Heart left ventricle (tissue), 16 donors: ENCODE measurements at regions not wholly inside any gene's neighbourhood (a gene's known extent, or its start where the extent isn't known, plus 50 kb on each side); places are given as distances from the start of the nearest gene placed in this dataset.

Experiments
- ATAC-seq, 4 donors: fragments of 200-7000 bp; cut with Tn5 transposase; one replicate each; pipeline ENCODE4 v1.9.1; 2020 to 2022; ENCODE audit warnings: moderate library complexity in 4 of 4, mild to moderate bottlenecking in 3 of 4, moderate number of reproducible peaks in 1 of 4
- DNase-seq, 5 donors: peaks; one replicate each; pipeline ENCODE4 v3.0.0-alpha.2; 2020
- H3K27ac ChIP-seq, 12 donors: fragments of 200-600 bp; sonication (generic) in 4 of 12; one replicate each; pipeline versions ENCODE4 v1.5.0 to v1.8.0; 2016 to 2022; ENCODE audit warnings: mild to moderate bottlenecking in 2 of 12
- H3K27me3 ChIP-seq, 9 donors: fragments of 200-600 bp; sonication (generic) in 2 of 9; one replicate each; pipeline versions ENCODE4 v1.5.1 to v1.8.0; 2016 to 2022; ENCODE audit warnings: mild to moderate bottlenecking in 3 of 9
- H3K36me3 ChIP-seq, 9 donors: fragments of 200-600 bp; sonication (generic) in 2 of 9; one replicate each; pipeline versions ENCODE4 v1.5.0 to v1.8.0; 2018 to 2022; ENCODE audit warnings: mild to moderate bottlenecking in 2 of 9
- H3K4me1 ChIP-seq, 12 donors: fragments of 200-600 bp; sonication (generic) in 4 of 12; one replicate each; pipeline versions ENCODE4 v1.5.0 to v1.8.0; 2016 to 2022; ENCODE audit warnings: mild to moderate bottlenecking in 3 of 12
- H3K4me3 ChIP-seq, 12 donors: fragments of 200-600 bp; sonication (generic) in 4 of 12; one replicate each; pipeline versions ENCODE4 v1.5.0 to v1.8.0; 2017 to 2022; ENCODE audit warnings: mild to moderate bottlenecking in 9 of 12, moderate library complexity in 4 of 12
- H3K9me3 ChIP-seq, 12 donors: fragments of 200-600 bp; sonication (generic) in 4 of 12; one replicate each; pipeline versions ENCODE4 v1.5.0 to v1.8.0; 2016 to 2022; ENCODE audit warnings: mild to moderate bottlenecking in 1 of 12
- POLR2A ChIP-seq, 2 donors: fragments of 450-650 bp; IDR thresholded peaks; one replicate each; pipeline ENCODE4 v1.6.1; 2017; ENCODE audit warnings: antibody characterized with exemption in 2 of 2, mild to moderate bottlenecking in 2 of 2, moderate library complexity in 2 of 2
- WGBS, 4 donors: extraction: QIAGEN DNeasy Blood & Tissue Kit in 2 of 4; methylation state at CpG; one replicate each; pipeline versions ENCODE4 v1.1.5 to v1.1.7; 2013 to 2018; 5-methylcytosine and 5-hydroxymethylcytosine counted together
- intact Hi-C, 10 donors: fragments of 100-400 bp; cut with DNase I; formaldehyde crosslinking; loops; one replicate each; pipeline versions ENCODE4 v1.11.1 to v1.14.2; 2022
- TF ChIP-seq, protein P1 (sequence below), 12 donors: fragments of 200-600 bp; sonication (generic) in 4 of 12; IDR thresholded peaks; one replicate each; pipeline versions ENCODE4 v1.5.0 to v1.8.0; 2018 to 2022; ENCODE audit warnings: antibody characterized with exemption in 12 of 12, mild to moderate bottlenecking in 5 of 12
- donor health status: ischemic (EF 13 %, LVEDD 7.1; RV severe dilation, severe dysfunction).
- donor health status: healthy with polysubstance abuse.
- donor health status: DM: no; HTN: yes; CAD: no.
- donor health status: DM: no; HTN: no; CAD: no.
- donor health status: ischemic (EF 25% LVEDD 6.9; RV normal size, moderate dysfunction).
- donor health status: ischemic (EF 25% LVEDD 5.7; RV mildly dilated, moderate dysfunction).
- donor health status: healthy.
- donor health status: DM: yes; HTN: yes; CAD: no.
- donor health status: ischemic (EF 35%, LVEDD 5.7; RV mildly dilated, moderate dysfunction).
- donor health status: nonischemic (EF 11% LVEDD 7.7; RV severe dilation, severe dysfunction).
- donor health status: DM: yes; HTN: yes; CAD: no.
- donor health status: PGD.
- donor health status: ischemic (EF 29% LVEDD 5.4; RV normal size, mild dysfunction).
- donor health status: nonischemic (EF 23%, LVEDD 6.1; RV moderate dilation, normal function).

DNA sequence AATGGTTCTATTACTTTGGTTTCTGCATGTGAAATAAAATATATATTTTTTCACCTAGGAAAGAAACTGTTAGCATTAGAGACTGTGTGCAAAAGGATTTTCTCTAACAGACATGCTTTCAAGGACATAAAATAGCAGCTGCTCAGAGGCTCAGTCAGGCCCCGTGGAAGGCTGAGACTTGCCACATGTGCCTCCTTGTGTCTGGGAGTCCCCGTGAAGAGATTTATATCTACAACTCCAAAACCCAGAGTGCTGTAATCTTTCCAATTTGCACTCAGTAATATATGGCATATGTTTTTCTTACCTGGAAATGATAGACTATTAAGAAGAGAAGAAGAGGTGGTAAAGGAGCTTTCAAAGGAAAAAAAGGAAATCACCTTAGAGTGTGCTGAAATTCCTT lies 371.6 kb upstream of the OBI1 start:
- Histone ChIP-seq H3K9me3 (no peaks in the 10 kb centered on the region), H3K36me3 (no peaks in the 10 kb centered on the region), H3K4me3 (no peak overlapping the region), H3K4me1 (no peaks in the 10 kb centered on the region), H3K27me3 (no peaks in the 10 kb centered on the region), H3K27ac (no peak overlapping the region)
- no peak for DNase-seq
- TF ChIP-seq POLR2A (IDR thresholded peaks at IDR 0.05): no peak
- intact Hi-C loops: no loop called here
- no peak for ATAC-seq
- 58 to 63% (median 59%) methylated on average over 2 of the region's 2 CpGs for whole genome bisulfite sequencing, 4 donors

DNA sequence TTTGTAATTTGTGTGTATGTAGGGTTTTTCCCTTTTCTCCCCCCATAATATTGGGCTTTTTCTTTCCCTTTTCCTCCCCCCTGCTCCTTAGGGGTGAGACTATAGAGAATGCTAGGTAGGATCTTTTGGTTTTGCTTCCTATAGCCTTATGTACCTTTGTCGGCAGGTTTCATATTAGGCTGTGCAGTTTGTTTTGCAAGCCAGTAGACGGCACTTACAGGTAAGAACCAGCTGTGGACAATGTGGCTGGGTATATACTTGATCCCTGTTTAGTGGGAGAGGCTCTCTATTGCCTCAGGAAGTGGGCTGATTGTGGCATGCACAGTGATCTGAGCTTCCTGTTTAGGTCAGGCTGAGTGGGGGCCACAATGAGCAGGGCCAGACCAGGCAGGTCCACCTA lies 359.2 kb upstream of the OBI1 start:
- Histone ChIP-seq H3K9me3 (peaks cover 0 to 42% (median 18%) of the 10 kb centered on the region in 12 donors), H3K36me3 (no peaks in the 10 kb centered on the region), H3K4me3 (no peak overlapping the region), H3K4me1 (no peaks in the 10 kb centered on the region), H3K27ac (no peak overlapping the region), H3K27me3 (no peaks in the 10 kb centered on the region)
- ATAC-seq (no peak), DNase-seq (no peak)
- TF ChIP-seq, protein P1, sequence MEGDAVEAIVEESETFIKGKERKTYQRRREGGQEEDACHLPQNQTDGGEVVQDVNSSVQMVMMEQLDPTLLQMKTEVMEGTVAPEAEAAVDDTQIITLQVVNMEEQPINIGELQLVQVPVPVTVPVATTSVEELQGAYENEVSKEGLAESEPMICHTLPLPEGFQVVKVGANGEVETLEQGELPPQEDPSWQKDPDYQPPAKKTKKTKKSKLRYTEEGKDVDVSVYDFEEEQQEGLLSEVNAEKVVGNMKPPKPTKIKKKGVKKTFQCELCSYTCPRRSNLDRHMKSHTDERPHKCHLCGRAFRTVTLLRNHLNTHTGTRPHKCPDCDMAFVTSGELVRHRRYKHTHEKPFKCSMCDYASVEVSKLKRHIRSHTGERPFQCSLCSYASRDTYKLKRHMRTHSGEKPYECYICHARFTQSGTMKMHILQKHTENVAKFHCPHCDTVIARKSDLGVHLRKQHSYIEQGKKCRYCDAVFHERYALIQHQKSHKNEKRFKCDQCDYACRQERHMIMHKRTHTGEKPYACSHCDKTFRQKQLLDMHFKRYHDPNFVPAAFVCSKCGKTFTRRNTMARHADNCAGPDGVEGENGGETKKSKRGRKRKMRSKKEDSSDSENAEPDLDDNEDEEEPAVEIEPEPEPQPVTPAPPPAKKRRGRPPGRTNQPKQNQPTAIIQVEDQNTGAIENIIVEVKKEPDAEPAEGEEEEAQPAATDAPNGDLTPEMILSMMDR (IDR thresholded peaks at IDR 0.05): no peak
- TF ChIP-seq POLR2A (IDR thresholded peaks at IDR 0.05): no peak
- whole genome bisulfite sequencing, 4 donors: 47 to 95% (median 76%) methylated on average over 2 of the region's 2 CpGs
- intact Hi-C loops: no loop called here

DNA sequence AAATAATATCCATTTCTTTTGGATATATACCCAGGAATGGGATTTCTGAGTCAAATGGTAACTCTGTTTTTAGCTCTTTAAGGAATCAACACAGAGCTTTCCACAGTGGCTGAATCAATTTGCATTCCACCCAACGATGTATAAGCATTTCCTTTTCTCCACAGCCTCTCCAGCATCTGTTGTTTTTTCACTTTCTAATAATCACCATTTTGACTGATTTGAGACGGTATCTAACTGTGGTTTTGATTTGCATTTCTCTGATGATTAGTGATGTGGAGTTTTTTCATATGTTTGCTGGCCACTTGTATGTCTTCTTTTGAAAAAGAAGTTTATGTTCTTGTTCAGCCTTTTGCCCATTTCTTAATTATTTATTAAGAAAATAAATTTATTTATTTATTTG lies 352.2 kb upstream of the OBI1 start:
- ATAC-seq: no peak
- no peak for DNase-seq
- intact Hi-C loops: no loop called here

DNA sequence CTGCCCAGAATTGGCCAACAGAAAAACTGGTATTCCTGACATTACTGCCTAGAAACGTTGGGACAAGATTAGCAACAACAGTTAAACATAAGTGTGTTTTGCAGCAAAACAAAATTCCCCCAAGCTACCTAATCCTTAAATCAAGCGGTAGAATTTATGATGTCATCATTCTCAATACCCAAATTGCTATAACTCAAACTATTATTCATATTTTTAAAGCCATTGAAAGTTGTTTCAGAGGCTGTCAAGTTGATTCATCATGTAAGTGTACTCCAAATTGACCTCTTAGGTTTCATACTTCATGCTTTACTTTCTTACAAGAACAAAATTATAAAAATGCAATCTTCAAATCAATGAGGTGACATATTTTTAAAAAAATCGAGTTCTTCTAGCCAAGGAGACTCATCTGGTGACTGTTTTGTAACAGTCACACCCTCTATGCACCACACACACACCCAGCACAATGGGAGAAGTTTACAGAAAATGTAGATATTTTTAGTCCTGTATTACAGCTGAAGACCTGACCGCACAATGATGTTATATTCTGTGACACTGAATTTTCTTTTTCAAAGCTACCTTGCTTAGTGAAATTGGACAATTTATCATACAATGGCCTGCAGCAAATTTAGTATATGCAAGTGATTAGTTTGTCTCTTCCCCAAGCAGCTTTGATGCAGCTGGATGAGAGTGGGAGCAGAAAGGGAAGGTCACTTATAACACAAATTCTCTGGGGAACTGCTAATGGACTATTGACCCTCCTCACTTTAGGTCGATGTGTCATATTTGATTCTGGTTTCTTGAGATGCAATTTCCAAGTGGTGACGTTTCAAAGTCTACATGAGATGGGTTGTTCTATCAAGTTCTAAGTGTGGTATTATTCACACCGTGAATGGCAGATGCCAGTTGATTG lies 345.3 kb upstream of the OBI1 start:
- Histone ChIP-seq H3K9me3 (no peaks in the 10 kb centered on the region), H3K27me3 (no peaks in the 10 kb centered on the region), H3K27ac (no peak overlapping the region), H3K36me3 (no peaks in the 10 kb centered on the region), H3K4me3 (no peak overlapping the region), H3K4me1 (no peaks in the 10 kb centered on the region)
- DNase-seq (no peak), ATAC-seq (no peak)
- intact Hi-C loops: no loop called here
- 65 to 72% (median 69%) methylated on average over 7 of the region's 7 CpGs for WGBS, 4 donors
- TF ChIP-seq, protein P1 (IDR thresholded peaks at IDR 0.05): no peak
- no peak for TF ChIP-seq POLR2A (IDR thresholded peaks at IDR 0.05)

More for the DNA sequence above, 352.2 kb upstream of the OBI1 start:
- WGBS, 4 donors: 52 to 63% (median 58%) methylated on average over 2 of the region's 2 CpGs
- Histone ChIP-seq H3K36me3 (no peaks in the 10 kb centered on the region), H3K9me3 (peaks cover 0 to 19% (median 4%) of the 10 kb centered on the region in 12 donors), H3K27me3 (no peaks in the 10 kb centered on the region), H3K4me1 (no peaks in the 10 kb centered on the region), H3K27ac (no peak overlapping the region), H3K4me3 (no peak overlapping the region)
- TF ChIP-seq, protein P1 (IDR thresholded peaks at IDR 0.05): no peak
- no peak for TF ChIP-seq POLR2A (IDR thresholded peaks at IDR 0.05)
